IMR-90 (cell line): ENCODE measurements at regions not wholly inside any gene's neighbourhood (a gene's known extent, or its start where the extent isn't known, plus 50 kb on each side); places are given as distances from the start of the nearest gene placed in this dataset.
A peak's percentile ranks its signal among the peaks of the same experiment; 100 is the strongest.

ENCODE experiments used
- ATAC-seq: fragments of 200-7000 bp; cut with Tn5 transposase; 2 replicates; pipeline ENCODE4 v1.9.1; 2020; ENCODE audit warnings: low read depth, mild to moderate bottlenecking, moderate library complexity
- BruUV-seq: library from RNA; stranded (reverse); fragments of 400-500 nt; replicated peaks from 2 replicates; lab custom pipeline; 2021; lab: Mats Ljungman, UMichigan
- CTCF ChIA-PET: fragments of 300-600 bp; formaldehyde crosslinking; extraction: SDS; loops from one replicate; lab custom pipeline; 2021; ENCODE audit warnings: antibody characterized with exemption; lab: Yijun Ruan, JAX
- POLR2A ChIA-PET: fragments of 300-600 bp; sonication (Branson Sonifier 250); formaldehyde crosslinking; loops from one replicate; lab custom pipeline; 2022; ENCODE audit warnings: antibody characterized with exemption; ENCODE audit not compliant: unreplicated experiment; lab: Charles Lee
- DNase-seq: peaks from one replicate; pipeline ENCODE4 v3.0.0; 2013
- H2AFZ ChIP-seq: replicated peaks from 2 replicates; pipeline ENCODE3; 2013; ENCODE audit warnings: low read length, mild to moderate bottlenecking; ENCODE audit not compliant: poor library complexity
- H2AK5ac ChIP-seq: 2 replicates; pipeline ENCODE4 v1.6.1; 2013; ENCODE audit warnings: low read depth, low read length, inconsistent platforms
- H2AK9ac ChIP-seq: replicated peaks from 2 replicates; pipeline ENCODE3; 2013; ENCODE audit warnings: mild to moderate bottlenecking, low read depth, low read length, moderate library complexity; ENCODE audit not compliant: poor library complexity
- H2BK120ac ChIP-seq: 2 replicates; pipeline ENCODE4 v1.6.1; 2013; ENCODE audit warnings: low read depth, low read length, inconsistent platforms
- H2BK15ac ChIP-seq: 3 replicates; pipeline ENCODE4 v1.6.1; 2013; ENCODE audit warnings: low read depth, low read length, inconsistent platforms
- H2BK20ac ChIP-seq: 2 replicates; pipeline ENCODE4 v1.6.1; 2013; ENCODE audit warnings: low read depth, mild to moderate bottlenecking, inconsistent platforms, low read length, moderate library complexity
- H2BK5ac ChIP-seq: 2 replicates; pipeline ENCODE4 v1.6.1; 2013; ENCODE audit warnings: mild to moderate bottlenecking, low read depth, low read length, inconsistent platforms; ENCODE audit not compliant: poor library complexity, severe bottlenecking
- H3K14ac ChIP-seq: replicated peaks from 2 replicates; pipeline ENCODE4 v1.6.1; 2013; ENCODE audit warnings: low read depth, low read length, inconsistent platforms
- H3K18ac ChIP-seq: 2 replicates; pipeline ENCODE4 v1.6.1; 2013; ENCODE audit warnings: low read depth, low read length, control low read depth
- H3K23ac ChIP-seq: 2 replicates; pipeline ENCODE4 v1.6.1; 2013; ENCODE audit warnings: low read depth, low read length, inconsistent platforms
- H3K27ac ChIP-seq: 2 replicates; pipeline ENCODE4 v1.5.1; 2013; ENCODE audit warnings: mild to moderate bottlenecking, control low read depth, low read length; ENCODE audit not compliant: insufficient read depth
- H3K27me3 ChIP-seq: 2 replicates; pipeline ENCODE4 v1.6.1; 2013; ENCODE audit warnings: low read length; ENCODE audit not compliant: control insufficient read depth, insufficient read depth
- H3K36me3 ChIP-seq: 2 replicates; pipeline ENCODE4 v1.6.1; 2013; ENCODE audit warnings: low read length, mixed read lengths; ENCODE audit not compliant: control insufficient read depth, insufficient read depth
- H3K4ac ChIP-seq: 2 replicates; pipeline ENCODE4 v1.6.1; 2013; ENCODE audit warnings: low read depth, low read length, inconsistent platforms
- H3K4me1 ChIP-seq: 2 replicates; pipeline ENCODE4 v1.6.1; 2013; ENCODE audit warnings: low read length, mixed read lengths; ENCODE audit not compliant: control insufficient read depth, insufficient read depth
- H3K4me2 ChIP-seq: 2 replicates; pipeline ENCODE4 v1.6.1; 2013; ENCODE audit warnings: low read depth, mild to moderate bottlenecking, control low read depth, low read length, moderate library complexity
- H3K4me3 ChIP-seq: 2 replicates; pipeline ENCODE4 v1.5.1; 2013; ENCODE audit warnings: low read depth, mild to moderate bottlenecking, control low read depth, low read length, moderate library complexity; ENCODE audit not compliant: insufficient read depth
- H3K56ac ChIP-seq: 2 replicates; pipeline ENCODE4 v1.6.1; 2013; ENCODE audit warnings: low read length, inconsistent platforms; ENCODE audit not compliant: insufficient read depth; ENCODE audit errors: extremely low read depth
- H3K79me1 ChIP-seq, 2 experiments: 2 replicates each; pipeline ENCODE4 v1.6.1; 2013; ENCODE audit warnings: low read length in 2 of 2, inconsistent platforms in 1 of 2, low read depth in 1 of 2
- H3K9ac ChIP-seq: 2 replicates; pipeline ENCODE4 v1.6.1; 2013; ENCODE audit warnings: low read depth, low read length, control low read depth
- H3K9me1 ChIP-seq: 2 replicates; pipeline ENCODE4 v1.6.1; 2013; ENCODE audit warnings: low read length, inconsistent platforms; ENCODE audit not compliant: insufficient read depth
- H3K9me3 ChIP-seq: 2 replicates; pipeline ENCODE4 v1.6.1; 2013; ENCODE audit warnings: low read length; ENCODE audit not compliant: control insufficient read depth, insufficient read depth
- H4K20me1 ChIP-seq: 2 replicates; pipeline ENCODE4 v1.6.1; 2013; ENCODE audit warnings: low read length, inconsistent platforms; ENCODE audit not compliant: insufficient read depth
- H4K5ac ChIP-seq: 2 replicates; pipeline ENCODE4 v1.6.1; 2013; ENCODE audit warnings: mild to moderate bottlenecking, low read depth, low read length, control low read depth
- H4K8ac ChIP-seq, 2 experiments: 2 replicates each; pipeline ENCODE4 v1.6.1; 2013; ENCODE audit warnings: low read depth in 2 of 2, low read length in 2 of 2, control low read depth in 1 of 2, inconsistent platforms in 1 of 2
- H4K91ac ChIP-seq: 2 replicates; pipeline ENCODE4 v1.6.1; 2013; ENCODE audit warnings: low read depth, low read length, inconsistent platforms; ENCODE audit not compliant: insufficient read depth
- BHLHE40 ChIP-seq: fragments of 150-350 bp; IDR thresholded peaks from 2 replicates; pipeline ENCODE4 v1.6.1; 2016; ENCODE audit warnings: mild to moderate bottlenecking, low read depth, low read length
- CEBPB ChIP-seq: IDR thresholded peaks from 2 replicates; pipeline ENCODE4 v1.6.1; 2012; ENCODE audit warnings: low read depth, low read length, improper control_type of control experiment
- CHD1 ChIP-seq: IDR thresholded peaks from 2 replicates; pipeline ENCODE4 v1.6.1; 2012; ENCODE audit warnings: low read depth, low read length, improper control_type of control experiment
- CTCF ChIP-seq: conservative IDR thresholded peaks from 2 replicates; pipeline ENCODE4 v1.5.1; 2012; ENCODE audit warnings: mild to moderate bottlenecking, low read depth, low read length, improper control_type of control experiment
- ELK1 ChIP-seq: fragments of 150-350 bp; IDR thresholded peaks from 2 replicates; pipeline ENCODE4 v1.6.1; 2016; ENCODE audit warnings: low read depth, mild to moderate bottlenecking, low read length, moderate library complexity, borderline replicate concordance
- FOS ChIP-seq: fragments of 150-350 bp; IDR thresholded peaks from 2 replicates; pipeline ENCODE4 v1.6.1; 2016; ENCODE audit warnings: low read depth, low read length
- MAFK ChIP-seq: IDR thresholded peaks from 2 replicates; pipeline ENCODE4 v1.6.1; 2012; ENCODE audit warnings: low read depth, low read length, improper control_type of control experiment
- MAZ ChIP-seq: IDR thresholded peaks from 2 replicates; pipeline ENCODE4 v1.6.1; 2012; ENCODE audit warnings: low read depth, mild to moderate bottlenecking, low read length, improper control_type of control experiment, moderate library complexity, borderline replicate concordance
- MXI1 ChIP-seq: IDR thresholded peaks from 2 replicates; pipeline ENCODE4 v1.6.1; 2012; ENCODE audit warnings: low read depth, mild to moderate bottlenecking, low read length, moderate library complexity, borderline replicate concordance
- NFE2L2 ChIP-seq: fragments of 150-350 bp; IDR thresholded peaks from 2 replicates; pipeline ENCODE4 v1.6.1; 2016; ENCODE audit warnings: low read depth, mild to moderate bottlenecking, low read length
- POLR2A ChIP-seq: IDR thresholded peaks from 2 replicates; pipeline ENCODE4 v1.6.1; 2012; ENCODE audit warnings: mild to moderate bottlenecking, low read depth, low read length
- RAD21 ChIP-seq: IDR thresholded peaks from 2 replicates; pipeline ENCODE4 v1.6.1; 2012; ENCODE audit warnings: low read length, improper control_type of control experiment
- RCOR1 ChIP-seq: IDR thresholded peaks from 2 replicates; pipeline ENCODE4 v1.6.1; 2012; ENCODE audit warnings: mild to moderate bottlenecking, low read length, improper control_type of control experiment; ENCODE audit not compliant: insufficient replicate concordance
- RFX5 ChIP-seq: IDR thresholded peaks from 2 replicates; pipeline ENCODE4 v1.8.0; 2012; ENCODE audit warnings: low read depth, mild to moderate bottlenecking, low read length, moderate library complexity
- SMC3 ChIP-seq: fragments of 150-350 bp; IDR thresholded peaks from 2 replicates; pipeline ENCODE4 v1.6.1; 2016; ENCODE audit warnings: low read depth, mild to moderate bottlenecking, antibody characterized with exemption, low read length, moderate library complexity
- USF2 ChIP-seq: fragments of 150-350 bp; IDR thresholded peaks from 2 replicates; pipeline ENCODE4 v1.6.1; 2017; ENCODE audit warnings: mild to moderate bottlenecking, antibody characterized with exemption, low read length, low read depth
- WGBS, 2 experiments: methylation state at CpG; one replicate each; pipeline versions ENCODE4 v1.1.5 to v1.1.7; 2013; ENCODE audit warnings: missing lambda C conversion rate in 2 of 2; ENCODE audit not compliant: insufficient read length in 1 of 2; ENCODE audit errors: extremely low coverage in 2 of 2; 5-methylcytosine and 5-hydroxymethylcytosine counted together
- dilution Hi-C: fragments of 300-500 bp; cut with HindIII; formaldehyde crosslinking; loops from one replicate; pipeline ENCODE4 v1.14.3; 2018; ENCODE audit warnings: low sequenced_read_pairs; ENCODE audit not compliant: unreplicated experiment
- in situ Hi-C: fragments of 300-500 bp; cut with MboI; formaldehyde crosslinking; loops from 3 replicates; pipeline ENCODE4 v1.14.3; 2019; ENCODE audit warnings: low sequenced_read_pairs, inconsistent platforms, mixed read lengths
- intact Hi-C: fragments of 100-400 bp; cut with micrococcal nuclease; formaldehyde crosslinking; loops from 2 replicates; pipeline ENCODE4 v1.10.0; 2022

- POLR2A ChIA-PET: no interaction called here
- no peak overlapping the region for H3K4me3 ChIP-seq
- H3K18ac ChIP-seq: peak overlapping the region; percentile 61
- ATAC-seq (no peak), DNase-seq (no peak)
- no peaks in the 10 kb centered on the region for H3K9me1 ChIP-seq
- TF ChIP-seq NFE2L2 (no peak), SMC3 (no peak), RFX5 (no peak), FOS (no peak), RCOR1 (no peak), MAFK (no peak), CHD1 (no peak), BHLHE40 (no peak), CEBPB (no peak), MXI1 (no peak), MAZ (no peak), POLR2A (no peak), CTCF (no peak), ELK1 (no peak), RAD21 (no peak), USF2 (no peak)
- H2AFZ ChIP-seq: no peak overlapping the region
- peak overlapping the region; percentile 6 for H2BK5ac ChIP-seq
- no peak overlapping the region for H2BK20ac ChIP-seq
- H4K91ac ChIP-seq: no peak overlapping the region; the same call in 1 of the 2 replicates
- intact Hi-C loops: no loop called here
- H3K4ac ChIP-seq: no peak overlapping the region
- dilution Hi-C loops: no loop called here
- no peak overlapping the region for H3K23ac ChIP-seq
- no peaks in the 10 kb centered on the region for H3K36me3 ChIP-seq
- no peak overlapping the region for H2AK5ac ChIP-seq
- H3K56ac ChIP-seq: no peak overlapping the region
- H4K20me1 ChIP-seq: no peaks in the 10 kb centered on the region
- H4K8ac ChIP-seq: no peak overlapping the region
- no peak overlapping the region for H2BK15ac ChIP-seq
- H3K27me3 ChIP-seq: no peaks in the 10 kb centered on the region
- H2BK120ac ChIP-seq: no peak overlapping the region; the same call in 1 of the 2 replicates
- no peaks in the 10 kb centered on the region for H3K9me3 ChIP-seq
- in situ Hi-C loops: no loop called here
- CTCF ChIA-PET: no interaction called here
- H4K5ac ChIP-seq: peak overlapping the region; percentile 68; the same call in 1 of the 2 replicates
- no TSS peak for BruUV-seq
- H3K79me1 ChIP-seq: no peaks in the 10 kb centered on the region
- 82% methylated on average over 1 of the region's 5 CpGs; no CpG with 5 or more reads in 1 of the 2 experiments for WGBS, 2 experiments
- H3K14ac ChIP-seq: no peak overlapping the region
- no peak overlapping the region for H3K4me2 ChIP-seq
- no peak overlapping the region for H3K9ac ChIP-seq
- peaks cover 5% of the 10 kb centered on the region; the same call in 1 of the 2 replicates for H3K4me1 ChIP-seq
- peak overlapping the region; percentile 48; the same call in 1 of the 2 replicates for H3K27ac ChIP-seq
- H2AK9ac ChIP-seq: no peak overlapping the region
These were observed 423.2 kb upstream of the CRIM1 start for GRCh38 chr2:35932276-35932963.
